NCI-H345 (cell line): ENCODE measurements at regions not wholly inside any gene's neighbourhood (a gene's known extent, or its start where the extent isn't known, plus 50 kb on each side); places are given as distances from the start of the nearest gene placed in this dataset.

ENCODE experiments used
- DNase-seq: peaks from one replicate; lab custom pipeline; 2025; lab: John Stamatoyannopoulos, UW

DNA sequence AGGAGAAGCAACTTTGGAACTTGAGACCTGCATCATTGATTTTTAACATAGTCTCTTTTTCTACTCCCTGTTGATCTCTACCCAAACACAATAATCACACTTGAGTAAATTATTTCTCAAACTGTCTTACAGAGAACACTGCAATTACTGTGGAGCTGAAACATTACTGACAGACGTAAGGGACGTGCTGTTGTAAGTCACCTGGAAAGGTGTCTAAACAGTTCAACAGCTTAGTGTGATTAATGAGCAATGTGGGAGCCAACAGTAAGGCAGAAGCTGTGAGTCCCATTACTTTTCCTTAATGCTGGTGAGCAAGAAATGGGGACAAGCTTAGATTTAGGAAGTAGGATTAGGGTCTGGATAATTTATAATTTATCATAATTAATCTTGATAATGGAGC is 265.7 kb downstream of the DLEU7 start:
- DNase-seq, result no peak

GRCh38 chr13:50580684-50581305 is 262.7 kb downstream of the DLEU7 start:
- no peak for DNase-seq

GRCh38 chr13:50581586-50582196 is 261.8 kb downstream of the DLEU7 start:
- no peak for DNase-seq

- no peak for DNase-seq
Measured at GRCh38 chr13:50584856-50585580, 258.5 kb downstream of the DLEU7 start.

- DNase-seq, result no peak
Measured at GRCh38 chr13:50585674-50586413, 257.6 kb downstream of the DLEU7 start.

GRCh38 chr13:50586414-50587083 is 256.9 kb downstream of the DLEU7 start:
- DNase-seq, result no peak

GRCh38 chr13:50587115-50587514 is 256.4 kb downstream of the DLEU7 start:
- no peak for DNase-seq

DNA sequence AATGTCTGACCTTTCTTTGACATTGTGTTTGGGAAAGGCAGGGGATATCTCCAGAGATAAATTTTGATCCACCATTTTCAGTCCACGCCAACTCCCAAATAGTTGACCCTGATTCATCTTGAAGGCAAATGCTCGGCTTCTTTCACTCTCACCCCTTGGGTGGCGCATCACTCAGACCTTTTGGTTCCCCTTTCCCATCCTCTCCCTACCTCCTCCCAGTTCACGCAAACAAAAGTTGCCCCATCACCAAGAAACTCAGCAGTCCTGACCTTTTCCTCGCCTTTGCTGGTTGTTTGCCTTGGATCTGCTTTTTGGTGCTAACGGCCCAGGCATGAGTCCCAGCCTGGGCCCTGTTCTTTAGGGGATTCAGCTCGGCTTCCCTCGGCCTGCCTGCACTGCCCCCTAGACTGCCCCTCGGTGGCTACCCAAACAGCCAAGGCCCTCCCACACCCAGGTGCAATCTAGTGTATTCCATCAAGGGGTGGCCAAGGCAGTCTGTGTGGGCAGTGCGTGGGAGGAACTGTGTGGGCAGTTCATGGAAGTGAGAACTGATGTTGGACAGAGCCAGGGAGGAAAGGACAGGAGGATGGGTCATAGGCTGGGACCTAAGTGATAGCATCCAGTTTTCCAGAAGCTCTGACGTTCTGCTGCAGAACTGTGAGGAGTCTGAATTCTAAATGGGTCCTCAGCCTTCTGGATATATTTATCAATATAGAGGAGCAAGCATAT is 255.7 kb downstream of the DLEU7 start:
- DNase-seq, result no peak

GRCh38 chr13:50588491-50589130 is 254.9 kb downstream of the DLEU7 start:
- DNase-seq, result no peak

GRCh38 chr13:50589139-50589538 is 254.4 kb downstream of the DLEU7 start:
- no peak for DNase-seq

- DNase-seq, result no peak
Measured at GRCh38 chr13:50589651-50590054, 253.8 kb downstream of the DLEU7 start.

DNA sequence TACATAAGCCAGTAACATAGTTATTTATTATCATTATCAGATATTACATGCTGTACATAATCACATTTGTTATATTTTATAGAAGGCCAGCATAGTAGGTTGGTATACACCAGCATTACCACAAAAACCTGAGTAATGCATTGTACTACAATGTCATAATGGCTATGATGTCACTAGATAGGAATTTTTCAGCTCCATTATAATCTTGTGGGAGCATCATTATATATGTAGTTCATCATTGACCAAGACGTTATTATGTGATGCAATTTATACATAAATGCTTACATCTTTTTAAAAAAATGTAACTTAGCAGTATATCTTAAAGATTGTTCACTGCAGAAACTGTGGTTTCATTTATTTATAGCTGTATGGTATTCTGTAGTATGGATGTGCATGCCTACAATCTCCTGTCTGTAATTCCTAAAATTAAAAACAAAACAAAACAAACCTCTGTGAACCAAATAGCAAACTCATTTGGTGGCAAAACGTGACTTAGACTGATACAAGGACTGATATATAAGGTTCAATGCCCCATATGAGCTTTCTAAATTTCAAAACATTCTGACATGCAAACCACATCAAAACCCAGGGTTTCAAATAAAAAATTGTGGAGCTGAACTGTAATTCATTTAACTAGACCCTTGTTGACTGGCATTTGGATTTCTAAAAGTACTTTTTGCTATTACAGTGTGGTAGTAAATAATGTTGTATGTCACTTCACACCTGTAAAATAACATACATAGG is 250.9 kb downstream of the DLEU7 start:
- no peak for DNase-seq

GRCh38 chr13:50593207-50593606 is 250.3 kb downstream of the DLEU7 start:
- DNase-seq, result no peak

DNA sequence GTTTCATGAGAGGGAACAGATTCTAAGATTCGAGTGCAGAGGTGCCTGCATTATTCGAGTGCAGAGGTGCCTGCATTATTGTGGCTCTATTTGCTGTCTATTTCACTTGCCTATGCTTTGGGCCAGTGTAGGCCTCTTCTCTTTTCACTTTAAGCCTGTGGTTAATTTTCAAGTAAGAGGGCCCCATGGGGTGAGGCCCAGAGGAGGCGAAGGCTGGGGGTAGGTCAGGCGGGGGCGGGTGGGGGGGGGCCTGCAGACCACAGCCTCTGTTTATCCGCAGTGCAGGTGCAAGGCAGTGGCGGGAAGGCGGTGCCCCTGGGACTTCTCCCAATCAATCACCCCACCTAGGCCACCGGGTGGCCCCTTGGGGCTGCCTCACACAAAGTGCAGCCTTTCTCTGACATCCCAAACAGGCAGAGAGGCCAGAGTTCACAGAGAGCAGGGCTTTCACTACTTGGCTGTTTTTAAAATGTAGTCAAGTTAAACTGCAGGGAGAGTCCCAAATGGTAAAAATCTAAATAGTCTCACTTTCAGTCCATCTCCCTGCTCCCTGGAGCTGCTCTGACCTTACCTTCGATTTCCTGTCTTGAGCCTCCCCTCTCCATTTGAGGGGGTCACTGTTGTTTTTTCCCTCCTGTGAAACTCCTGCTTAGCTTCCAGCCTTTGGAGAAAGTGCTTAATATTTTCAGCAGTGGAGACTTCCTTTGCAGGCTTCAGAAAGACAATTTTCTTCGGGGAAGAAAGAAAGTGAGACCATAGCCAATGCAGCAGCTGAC is 249.0 kb downstream of the DLEU7 start:
- DNase-seq, result no peak

DNA sequence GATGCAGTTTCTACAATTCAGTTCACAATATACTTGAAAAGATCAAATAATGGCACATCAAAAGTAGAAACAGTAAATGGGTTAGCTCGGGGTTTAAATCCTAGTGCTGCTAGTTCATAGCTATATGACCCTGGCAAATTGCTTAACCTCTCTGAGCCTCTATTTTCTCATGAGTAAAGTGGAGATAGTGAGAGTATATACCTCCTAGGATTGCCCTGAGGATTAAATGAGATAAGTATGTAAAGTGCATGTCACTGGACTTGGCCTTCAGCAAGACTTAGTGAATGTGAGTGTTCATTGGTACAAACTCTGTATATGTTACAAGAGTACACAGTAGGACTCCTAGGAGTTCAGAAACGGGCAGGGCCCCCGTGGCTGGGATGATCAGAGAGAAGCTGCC is 248.3 kb downstream of the DLEU7 start:
- DNase-seq, result no peak

GRCh38 chr13:50596156-50596555 is 247.3 kb downstream of the DLEU7 start:
- DNase-seq, result no peak

DNA sequence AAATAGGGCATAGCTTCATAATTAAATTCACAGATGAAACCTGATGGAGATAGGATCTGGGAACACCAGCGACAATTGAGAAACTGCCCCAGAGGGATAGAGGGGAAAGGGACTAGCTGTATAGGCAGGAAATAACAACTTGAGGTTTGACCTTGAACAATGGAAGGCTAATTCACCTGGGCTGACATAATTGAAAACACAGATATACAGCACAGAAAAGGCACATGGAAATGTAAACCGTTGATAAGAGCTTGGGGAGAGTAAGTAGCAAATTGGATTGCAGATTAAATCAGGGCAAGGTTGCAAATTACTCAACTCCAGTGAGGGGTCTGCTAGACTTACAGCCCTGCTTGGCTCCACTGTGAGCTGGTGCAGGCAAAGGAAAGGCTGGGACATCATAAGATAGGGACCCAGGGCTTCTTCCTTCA is 246.7 kb downstream of the DLEU7 start:
- no peak for DNase-seq

- DNase-seq, result no peak
Measured at GRCh38 chr13:50598338-50598737, 245.2 kb downstream of the DLEU7 start.

DNA sequence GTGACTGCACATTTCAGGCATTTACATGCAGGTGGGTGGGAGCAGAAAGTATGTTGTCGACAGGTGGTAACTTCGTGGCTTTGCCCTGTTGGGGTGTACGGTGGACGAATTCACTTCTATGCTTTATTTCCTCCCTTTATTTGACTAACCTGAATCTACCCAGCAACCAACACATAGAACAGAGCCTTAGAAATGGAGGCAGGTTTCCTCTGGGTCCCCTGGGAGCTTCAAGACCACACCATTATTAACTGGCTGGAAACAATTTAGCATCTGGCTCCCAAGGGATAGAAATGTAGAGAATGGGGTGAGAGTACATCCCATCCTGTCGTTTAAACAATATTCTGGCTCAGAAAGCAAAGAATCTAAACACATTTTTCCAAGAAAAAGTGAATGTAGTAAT is 244.4 kb downstream of the DLEU7 start:
- DNase-seq, result no peak
